ENCODE measurements at regions not wholly inside any gene's neighbourhood (a gene's known extent, or its start where the extent isn't known, plus 50 kb on each side); places are given as distances from the start of the nearest gene placed in this dataset.
A peak's percentile ranks its signal among the peaks of the same experiment; 100 is the strongest.

DNA sequence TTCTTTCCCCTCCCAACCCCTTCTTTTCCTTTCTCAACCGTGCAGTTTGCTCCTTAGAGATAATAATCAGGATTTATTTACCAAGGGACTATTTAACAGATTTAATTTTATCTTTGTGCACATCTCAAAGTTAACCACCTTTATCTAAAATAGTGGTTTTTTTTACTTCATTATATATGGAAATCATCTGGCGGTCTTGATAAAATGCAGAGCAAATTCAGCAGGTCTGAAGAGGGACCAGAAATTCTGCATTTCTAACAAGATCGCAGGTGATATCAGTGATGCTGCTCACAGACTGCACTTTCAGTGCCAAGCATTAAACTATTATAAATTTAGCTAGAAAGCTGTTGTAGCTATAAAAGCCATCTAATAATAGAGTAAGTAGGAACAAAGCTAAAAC is 83.4 kb upstream of the NEGR1 start:
- Histone ChIP-seq H4K8ac (ENCODE audit: low read depth, low read length) (no peak overlapping the region), H3K9ac (ENCODE audit: low read length) (no peak overlapping the region), H3K23ac (ENCODE audit: low read length) (no peak overlapping the region), H2BK5ac (ENCODE audit: low read depth, low read length, poor library complexity) (no peak overlapping the region), H3K27ac (ENCODE audit: low read depth, low read length) (no peak overlapping the region), H3K36me3 (ENCODE audit: control insufficient read depth in 1 of 2, insufficient read depth in 2 of 2, low read length in 2 of 2) (no peaks in the 10 kb centered on the region), H2AFZ (ENCODE audit: insufficient read depth, low read length, poor library complexity) (no peak overlapping the region), H3K18ac (ENCODE audit: low read length) (no peak overlapping the region), H3K4me1 (ENCODE audit: control insufficient read depth in 1 of 2, insufficient read depth in 2 of 2, low read length in 2 of 2) (no peaks in the 10 kb centered on the region), H3K4me3 (ENCODE audit: low read depth, low read length) (no peak overlapping the region), H3K14ac (ENCODE audit: low read length) (no peak overlapping the region), H3K27me3 (ENCODE audit: insufficient read depth, low read length) (no peaks in the 10 kb centered on the region), H4K12ac (ENCODE audit: low read depth, low read length) (no peak overlapping the region), H4K91ac (ENCODE audit: low read depth, low read length) (no peak overlapping the region), H2BK12ac (ENCODE audit: low read length) (no peak overlapping the region), H2BK120ac (ENCODE audit: insufficient read depth, low read length, poor library complexity) (no peak overlapping the region), H3K79me1 (ENCODE audit: low read length) (no peaks in the 10 kb centered on the region), H3K4me2 (ENCODE audit: low read length) (no peak overlapping the region), H2AK5ac (ENCODE audit: low read length) (no peak overlapping the region), H3K9me3 (ENCODE audit: insufficient read depth, low read depth, low read length) (no peaks in the 10 kb centered on the region), H3K79me2 (ENCODE audit: control insufficient read depth, insufficient read depth, low read length, poor library complexity) (no peaks in the 10 kb centered on the region), H3K4ac (ENCODE audit: low read depth, low read length) (no peak overlapping the region)
- no CpG with 5 or more reads among the region's 3 CpGs for WGBS (ENCODE audit: extremely low coverage, insufficient coverage, insufficient read length)
- peak in 1 of 2 donors; percentile 11 for DNase-seq

DNA sequence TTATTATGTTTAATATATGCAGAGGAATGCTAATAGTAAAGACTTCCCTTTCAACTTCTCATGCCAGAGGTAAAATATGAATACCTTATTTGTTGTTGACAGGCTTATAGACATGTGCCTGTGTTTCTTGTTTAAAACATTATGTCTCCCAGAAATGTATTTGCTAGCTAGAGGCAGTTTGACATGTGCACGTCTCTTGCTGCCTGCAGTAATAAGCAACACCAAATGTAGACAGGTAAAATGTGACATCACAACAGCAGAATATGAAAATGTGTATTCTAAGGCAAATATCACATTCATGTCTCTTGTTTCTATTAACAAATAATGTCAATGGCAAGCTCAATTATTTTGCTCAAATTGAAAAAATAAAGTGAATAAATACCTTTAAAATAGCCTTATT is 80.2 kb upstream of the NEGR1 start:
- no peaks in the 10 kb centered on the region for H3K4me1 ChIP-seq (ENCODE audit: control insufficient read depth in 1 of 2, insufficient read depth in 2 of 2, low read length in 2 of 2)
- no peak overlapping the region for H4K8ac ChIP-seq (ENCODE audit: low read depth, low read length)
- H2BK120ac ChIP-seq (ENCODE audit: insufficient read depth, low read length, poor library complexity), result no peak overlapping the region
- no peak overlapping the region for H3K18ac ChIP-seq (ENCODE audit: low read length)
- no peak overlapping the region for H3K4me2 ChIP-seq (ENCODE audit: low read length)
- H3K4me3 ChIP-seq (ENCODE audit: low read depth, low read length), result no peak overlapping the region
- H3K14ac ChIP-seq (ENCODE audit: low read length), result no peak overlapping the region
- H2BK12ac ChIP-seq (ENCODE audit: low read length), result no peak overlapping the region
- H3K9ac ChIP-seq (ENCODE audit: low read length), result no peak overlapping the region
- no peak overlapping the region for H2BK5ac ChIP-seq (ENCODE audit: low read depth, low read length, poor library complexity)
- no CpG with 5 or more reads among the region's 1 CpG for WGBS (ENCODE audit: extremely low coverage, insufficient coverage, insufficient read length)
- H3K79me2 ChIP-seq (ENCODE audit: control insufficient read depth, insufficient read depth, low read length, poor library complexity), result no peaks in the 10 kb centered on the region
- H4K12ac ChIP-seq (ENCODE audit: low read depth, low read length), result no peak overlapping the region
- no peak overlapping the region for H4K91ac ChIP-seq (ENCODE audit: low read depth, low read length)
- H3K36me3 ChIP-seq (ENCODE audit: control insufficient read depth in 1 of 2, insufficient read depth in 2 of 2, low read length in 2 of 2), result no peaks in the 10 kb centered on the region
- H3K79me1 ChIP-seq (ENCODE audit: low read length), result no peaks in the 10 kb centered on the region
- no peak overlapping the region for H2AK5ac ChIP-seq (ENCODE audit: low read length)
- no peaks in the 10 kb centered on the region for H3K9me3 ChIP-seq (ENCODE audit: insufficient read depth, low read depth, low read length)
- no peaks in the 10 kb centered on the region for H3K27me3 ChIP-seq (ENCODE audit: insufficient read depth, low read length)
- H2AFZ ChIP-seq (ENCODE audit: insufficient read depth, low read length, poor library complexity), result no peak overlapping the region
- no peak overlapping the region for H3K27ac ChIP-seq (ENCODE audit: low read depth, low read length)
- H3K4ac ChIP-seq (ENCODE audit: low read depth, low read length), result no peak overlapping the region
- no peak for DNase-seq
- H3K23ac ChIP-seq (ENCODE audit: low read length), result no peak overlapping the region

DNA sequence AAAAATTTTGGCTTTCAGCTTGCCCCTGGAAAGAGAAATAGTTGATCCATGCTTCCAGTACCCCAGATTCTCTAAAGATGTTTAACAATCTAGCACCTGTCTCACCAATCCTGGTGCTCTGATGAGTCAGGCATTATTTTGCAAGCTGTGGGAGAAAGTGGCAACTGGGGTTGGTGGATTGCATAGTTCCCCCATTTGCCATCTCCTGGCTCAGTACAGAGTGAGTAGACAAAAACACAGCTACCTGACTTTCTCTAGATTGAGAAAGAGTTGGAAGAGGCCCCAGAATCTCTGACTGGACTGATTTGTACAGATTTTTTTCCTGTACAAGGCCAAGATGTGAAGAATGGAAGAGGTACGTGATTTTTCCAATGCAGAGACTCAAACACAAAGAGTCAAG is 75.1 kb upstream of the NEGR1 start:
- no peak for DNase-seq
- H3K27me3 ChIP-seq (ENCODE audit: insufficient read depth, low read length), result no peaks in the 10 kb centered on the region
- no peak overlapping the region for H3K4me2 ChIP-seq (ENCODE audit: low read length)
- H2AK5ac ChIP-seq (ENCODE audit: low read length), result no peak overlapping the region
- no peak overlapping the region for H3K4ac ChIP-seq (ENCODE audit: low read depth, low read length)
- no peak overlapping the region for H3K18ac ChIP-seq (ENCODE audit: low read length)
- no peak overlapping the region for H2AFZ ChIP-seq (ENCODE audit: insufficient read depth, low read length, poor library complexity)
- WGBS (ENCODE audit: extremely low coverage, insufficient coverage, insufficient read length), result no CpG with 5 or more reads among the region's 1 CpG
- H3K14ac ChIP-seq (ENCODE audit: low read length), result no peak overlapping the region
- no peaks in the 10 kb centered on the region for H3K79me2 ChIP-seq (ENCODE audit: control insufficient read depth, insufficient read depth, low read length, poor library complexity)
- no peaks in the 10 kb centered on the region for H3K4me1 ChIP-seq (ENCODE audit: control insufficient read depth in 1 of 2, insufficient read depth in 2 of 2, low read length in 2 of 2)
- no peak overlapping the region for H2BK5ac ChIP-seq (ENCODE audit: low read depth, low read length, poor library complexity)
- H4K12ac ChIP-seq (ENCODE audit: low read depth, low read length), result no peak overlapping the region
- no peak overlapping the region for H2BK120ac ChIP-seq (ENCODE audit: insufficient read depth, low read length, poor library complexity)
- no peak overlapping the region for H3K27ac ChIP-seq (ENCODE audit: low read depth, low read length)
- H4K91ac ChIP-seq (ENCODE audit: low read depth, low read length), result no peak overlapping the region
- H3K36me3 ChIP-seq (ENCODE audit: control insufficient read depth in 1 of 2, insufficient read depth in 2 of 2, low read length in 2 of 2), result no peaks in the 10 kb centered on the region
- no peak overlapping the region for H4K8ac ChIP-seq (ENCODE audit: low read depth, low read length)
- no peaks in the 10 kb centered on the region for H3K79me1 ChIP-seq (ENCODE audit: low read length)
- H3K4me3 ChIP-seq (ENCODE audit: low read depth, low read length), result no peak overlapping the region
- no peak overlapping the region for H3K23ac ChIP-seq (ENCODE audit: low read length)
- no peak overlapping the region for H3K9ac ChIP-seq (ENCODE audit: low read length)
- no peak overlapping the region for H2BK12ac ChIP-seq (ENCODE audit: low read length)
- H3K9me3 ChIP-seq (ENCODE audit: insufficient read depth, low read depth, low read length), result no peaks in the 10 kb centered on the region

DNA sequence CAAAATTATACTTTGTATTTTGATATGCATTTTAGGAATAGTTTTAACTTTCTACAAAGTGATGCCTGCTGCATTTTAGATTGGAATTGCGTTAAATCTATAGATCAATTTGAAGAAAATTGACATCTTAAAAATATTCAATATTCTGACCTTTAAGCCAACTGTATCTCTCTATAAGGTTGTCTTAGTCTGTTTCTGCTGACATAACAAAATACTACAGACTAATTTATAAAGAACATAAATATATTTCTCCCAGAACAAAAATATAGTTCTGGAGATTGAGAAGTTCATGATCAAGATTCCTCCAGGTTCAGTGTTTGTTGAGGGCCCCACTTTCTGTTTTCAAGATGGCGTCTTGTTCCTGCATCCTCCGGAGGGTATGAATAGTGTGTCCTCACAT is 73.6 kb upstream of the NEGR1 start:
- no CpG with 5 or more reads among the region's 3 CpGs for WGBS (ENCODE audit: extremely low coverage, insufficient coverage, insufficient read length)
- no peak overlapping the region for H2BK12ac ChIP-seq (ENCODE audit: low read length)
- H3K23ac ChIP-seq (ENCODE audit: low read length), result no peak overlapping the region
- H2BK120ac ChIP-seq (ENCODE audit: insufficient read depth, low read length, poor library complexity), result no peak overlapping the region
- H3K4me3 ChIP-seq (ENCODE audit: low read depth, low read length), result no peak overlapping the region
- H3K36me3 ChIP-seq (ENCODE audit: control insufficient read depth in 1 of 2, insufficient read depth in 2 of 2, low read length in 2 of 2), result no peaks in the 10 kb centered on the region
- no peak overlapping the region for H3K27ac ChIP-seq (ENCODE audit: low read depth, low read length)
- no peak overlapping the region for H3K14ac ChIP-seq (ENCODE audit: low read length)
- no peak overlapping the region for H3K18ac ChIP-seq (ENCODE audit: low read length)
- no peak overlapping the region for H3K4ac ChIP-seq (ENCODE audit: low read depth, low read length)
- no peak overlapping the region for H2AFZ ChIP-seq (ENCODE audit: insufficient read depth, low read length, poor library complexity)
- no peak for DNase-seq
- H4K91ac ChIP-seq (ENCODE audit: low read depth, low read length), result no peak overlapping the region
- no peaks in the 10 kb centered on the region for H3K27me3 ChIP-seq (ENCODE audit: insufficient read depth, low read length)
- H4K8ac ChIP-seq (ENCODE audit: low read depth, low read length), result no peak overlapping the region
- no peak overlapping the region for H2AK5ac ChIP-seq (ENCODE audit: low read length)
- no peaks in the 10 kb centered on the region for H3K79me2 ChIP-seq (ENCODE audit: control insufficient read depth, insufficient read depth, low read length, poor library complexity)
- no peak overlapping the region for H3K9ac ChIP-seq (ENCODE audit: low read length)
- no peaks in the 10 kb centered on the region for H3K4me1 ChIP-seq (ENCODE audit: control insufficient read depth in 1 of 2, insufficient read depth in 2 of 2, low read length in 2 of 2)
- no peaks in the 10 kb centered on the region for H3K9me3 ChIP-seq (ENCODE audit: insufficient read depth, low read depth, low read length)
- no peak overlapping the region for H3K4me2 ChIP-seq (ENCODE audit: low read length)
- no peak overlapping the region for H2BK5ac ChIP-seq (ENCODE audit: low read depth, low read length, poor library complexity)
- no peak overlapping the region for H4K12ac ChIP-seq (ENCODE audit: low read depth, low read length)
- H3K79me1 ChIP-seq (ENCODE audit: low read length), result no peaks in the 10 kb centered on the region
